Esophagus squamous epithelium (tissue), 5 donors: ENCODE measurements at regions not wholly inside any gene's neighbourhood (a gene's known extent, or its start where the extent isn't known, plus 50 kb on each side); places are given as distances from the start of the nearest gene placed in this dataset.

ENCODE experiments used
- DNase-seq: peaks from one replicate; lab custom pipeline; 2025; lab: John Stamatoyannopoulos, UW
- H3K27ac ChIP-seq, 4 donors: fragments of 200-600 bp; sonication (generic); one replicate each; pipeline ENCODE4 v1.5.1; 2016 to 2019; ENCODE audit warnings: mild to moderate bottlenecking in 1 of 4
- H3K27me3 ChIP-seq, 4 donors: fragments of 200-600 bp; sonication (generic); 1 replicate in 3 of 4; 2 replicates in 1 of 4; pipeline versions ENCODE4 v1.5.1 to v1.6.0; 2017 to 2021; ENCODE audit warnings: antibody characterized with exemption in 1 of 4
- H3K36me3 ChIP-seq, 3 donors: fragments of 200-600 bp; sonication (generic); one replicate each; pipeline ENCODE4 v1.5.1; 2016 to 2019
- H3K4me1 ChIP-seq, 3 donors: fragments of 200-600 bp; sonication (generic); one replicate each; pipeline ENCODE4 v1.5.1; 2017 to 2019
- H3K4me3 ChIP-seq, 4 donors: fragments of 200-600 bp; sonication (generic); 1 replicate in 3 of 4; 2 replicates in 1 of 4; pipeline ENCODE4 v1.5.1; 2016 to 2019; ENCODE audit warnings: mild to moderate bottlenecking in 2 of 4, moderate library complexity in 1 of 4
- H3K9me3 ChIP-seq, 3 donors: fragments of 200-600 bp; sonication (generic); one replicate each; pipeline ENCODE4 v1.5.1; 2016 to 2019
- CTCF ChIP-seq, 6 experiments: fragments of 450-650 bp in 4 of 6; fragments of 200-600 bp in 2 of 6; sonication (generic) in 2 of 6; IDR thresholded peaks; one replicate each; pipeline ENCODE4 v1.5.1; 2016 to 2019; ENCODE audit warnings: antibody characterized with exemption in 6 of 6, mild to moderate bottlenecking in 4 of 6, moderate library complexity in 4 of 6
- POLR2A ChIP-seq, 4 donors: fragments of 450-650 bp; IDR thresholded peaks; one replicate each; pipeline ENCODE4 v1.6.1; 2017; ENCODE audit warnings: antibody characterized with exemption in 4 of 4, mild to moderate bottlenecking in 4 of 4, moderate library complexity in 3 of 4
- WGBS, 2 donors: methylation state at CpG; one replicate each; pipeline ENCODE4 v1.1.5; 2018; 5-methylcytosine and 5-hydroxymethylcytosine counted together
- intact Hi-C: fragments of 100-400 bp; cut with DNase I; formaldehyde crosslinking; loops from one replicate; pipeline ENCODE4 v1.15.0; 2022
- donor health status: DM: yes; HTN: yes; CAD: no.

GRCh38 chrX:3815896-3816664, 102.6 kb upstream of the PRKX start:
- TF ChIP-seq CTCF (IDR thresholded peaks at IDR 0.05) = no peak
- TF ChIP-seq POLR2A (IDR thresholded peaks at IDR 0.05) = no peak
- peak; percentile 2 for DNase-seq
- Histone ChIP-seq H3K27me3 (no peaks in the 10 kb centered on the region), H3K4me3 (peak overlapping the region; percentile 60 to 95 (median 70)), H3K4me1 (peaks cover 10 to 11% (median 11%) of the 10 kb centered on the region in 3 donors), H3K27ac (peak overlapping the region; percentile 87 to 99 (median 96)), H3K9me3 (no peaks in the 10 kb centered on the region), H3K36me3 (peaks cover 0 to 6% (median 0%) of the 10 kb centered on the region in 3 donors)
- intact Hi-C loops = no loop called here
- WGBS, 2 donors = 0% methylated on average over 1 of the region's 50 CpGs; no CpG with 5 or more reads in 1 of the 2 donors

- intact Hi-C loops = no loop called here
- no peak for DNase-seq
- Histone ChIP-seq H3K9me3 (no peaks in the 10 kb centered on the region), H3K27ac (no peak overlapping the region), H3K4me3 (no peak overlapping the region), H3K27me3 (no peaks in the 10 kb centered on the region), H3K36me3 (no peaks in the 10 kb centered on the region), H3K4me1 (peaks cover 7 to 18% (median 8%) of the 10 kb centered on the region in 3 donors)
- WGBS, 2 donors = 20% methylated on average over 15 of the region's 16 CpGs
- no peak for TF ChIP-seq POLR2A (IDR thresholded peaks at IDR 0.05)
- TF ChIP-seq CTCF (IDR thresholded peaks at IDR 0.05) = peak in 5 of 6 experiments; percentile 19 to 76 (median 66)
These were observed 98.2 kb upstream of the PRKX start for GRCh38 chrX:3811331-3812311.

- peaks cover 0 to 19% (median 0%) of the 10 kb centered on the region in 3 donors for H3K4me1 ChIP-seq
- no peaks in the 10 kb centered on the region for H3K36me3 ChIP-seq
- 45 to 67% methylated on average over 1 to 4 of the region's 4 CpGs for WGBS, 2 donors
- H3K27me3 ChIP-seq = no peaks in the 10 kb centered on the region
- no peaks in the 10 kb centered on the region for H3K9me3 ChIP-seq
- H3K4me3 ChIP-seq = no peak overlapping the region
- H3K27ac ChIP-seq = no peak overlapping the region
- intact Hi-C loops = loop anchor here (5.0 kb wide), 1 partner anchor 156 kb away; no protein-coding TSS in a partner anchor
- no peak for DNase-seq
- TF ChIP-seq POLR2A (IDR thresholded peaks at IDR 0.05) (no peak), CTCF (IDR thresholded peaks at IDR 0.05) (no peak)
These were observed 94.5 kb upstream of the PRKX start for GRCh38 chrX:3807906-3808305.

- WGBS, 2 donors = 14 to 34% methylated on average over 8 to 10 of the region's 10 CpGs
- no peak for DNase-seq
- Histone ChIP-seq H3K36me3 (no peaks in the 10 kb centered on the region), H3K4me3 (peak overlapping the region in 1 of 4 donors; percentile 15), H3K4me1 (peaks cover 0 to 19% (median 0%) of the 10 kb centered on the region in 3 donors), H3K9me3 (no peaks in the 10 kb centered on the region), H3K27me3 (no peaks in the 10 kb centered on the region), H3K27ac (peak overlapping the region in 2 of 4 donors; percentile 33 to 55)
- intact Hi-C loops = loop anchor here (5.0 kb wide), 1 partner anchor 154 kb away; no protein-coding TSS in a partner anchor
- no peak for TF ChIP-seq POLR2A (IDR thresholded peaks at IDR 0.05)
- TF ChIP-seq CTCF (IDR thresholded peaks at IDR 0.05) = no peak
These were observed 93.2 kb upstream of the PRKX start for GRCh38 chrX:3806630-3807029.
